ENCODE measurements at regions not wholly inside any gene's neighbourhood (a gene's known extent, or its start where the extent isn't known, plus 50 kb on each side); places are given as distances from the start of the nearest gene placed in this dataset.

GRCh38 chr18:38902796-38903195, 1337.2 kb upstream of the CELF4 start:
- no peaks in the 10 kb centered on the region for H3K36me3 ChIP-seq
- peaks cover 6% of the 10 kb centered on the region for H3K4me1 Mint-ChIP-seq
- H3K27ac ChIP-seq, result no peak overlapping the region
- no peak overlapping the region for H3K27ac Mint-ChIP-seq
- no peak for DNase-seq (ENCODE audit: low spot score)
- no peaks in the 10 kb centered on the region for H3K27me3 ChIP-seq
- no peaks in the 10 kb centered on the region for H3K4me1 ChIP-seq
- H4K20me1 ChIP-seq (ENCODE audit: low read depth), result no peaks in the 10 kb centered on the region
- H3K4me3 Mint-ChIP-seq, result no peak overlapping the region
- no peaks in the 10 kb centered on the region for H3K36me3 Mint-ChIP-seq
- no peaks in the 10 kb centered on the region for H3K79me2 ChIP-seq (ENCODE audit: low read depth)
- no peaks in the 10 kb centered on the region for H3K9me3 Mint-ChIP-seq
- peak overlapping the region; percentile 29 for H2AFZ ChIP-seq (replicated peaks)
- no peaks in the 10 kb centered on the region for H3K27me3 Mint-ChIP-seq (ENCODE audit: insufficient read depth, low read depth)
- H3K4me3 ChIP-seq, result no peak overlapping the region
- no peak for TF ChIP-seq CTCF (IDR thresholded peaks at IDR 0.05)
- TF ChIP-seq EZH2phosphoT487 (IDR thresholded peaks at IDR 0.05), result no peak
- TF ChIP-seq EZH2 (IDR thresholded peaks at IDR 0.05), result no peak
- no peaks in the 10 kb centered on the region for H3K9me3 ChIP-seq (ENCODE audit: low read depth)
- no peak overlapping the region for H3K4me2 ChIP-seq
- no peaks in the 10 kb centered on the region for H3F3A ChIP-seq (ENCODE audit: low read depth)
- no peak overlapping the region for H3K9ac ChIP-seq

- no peak overlapping the region for H3K9ac ChIP-seq
- H3K4me2 ChIP-seq, result no peak overlapping the region
- no peak overlapping the region for H3K27ac ChIP-seq
- H3K4me1 Mint-ChIP-seq, result peaks cover 6% of the 10 kb centered on the region
- H3K4me1 ChIP-seq, result no peaks in the 10 kb centered on the region
- H3K36me3 Mint-ChIP-seq, result no peaks in the 10 kb centered on the region
- H3K36me3 ChIP-seq, result no peaks in the 10 kb centered on the region
- H2AFZ ChIP-seq (replicated peaks), result no peak overlapping the region
- H3K9me3 Mint-ChIP-seq, result no peaks in the 10 kb centered on the region
- no peaks in the 10 kb centered on the region for H3K79me2 ChIP-seq (ENCODE audit: low read depth)
- no peaks in the 10 kb centered on the region for H4K20me1 ChIP-seq (ENCODE audit: low read depth)
- no peak for TF ChIP-seq EZH2phosphoT487 (IDR thresholded peaks at IDR 0.05)
- no peak for TF ChIP-seq EZH2 (IDR thresholded peaks at IDR 0.05)
- no peak for TF ChIP-seq CTCF (IDR thresholded peaks at IDR 0.05)
- H3K27me3 ChIP-seq, result no peaks in the 10 kb centered on the region
- H3K27ac Mint-ChIP-seq, result no peak overlapping the region
- no peak for DNase-seq (ENCODE audit: low spot score)
- H3K4me3 ChIP-seq, result no peak overlapping the region
- no peaks in the 10 kb centered on the region for H3K9me3 ChIP-seq (ENCODE audit: low read depth)
- H3K27me3 Mint-ChIP-seq (ENCODE audit: insufficient read depth, low read depth), result no peaks in the 10 kb centered on the region
- H3F3A ChIP-seq (ENCODE audit: low read depth), result no peaks in the 10 kb centered on the region
- no peak overlapping the region for H3K4me3 Mint-ChIP-seq
These were observed 1334.8 kb upstream of the CELF4 start for GRCh38 chr18:38900445-38900844.

GRCh38 chr18:38900031-38900430, 1334.4 kb upstream of the CELF4 start:
- no peaks in the 10 kb centered on the region for H3K79me2 ChIP-seq (ENCODE audit: low read depth)
- H3K4me3 ChIP-seq, result no peak overlapping the region
- H3K27me3 Mint-ChIP-seq (ENCODE audit: insufficient read depth, low read depth), result no peaks in the 10 kb centered on the region
- no peaks in the 10 kb centered on the region for H3K9me3 Mint-ChIP-seq
- no peak overlapping the region for H3K27ac ChIP-seq
- H3K9ac ChIP-seq, result no peak overlapping the region
- no peaks in the 10 kb centered on the region for H3K36me3 Mint-ChIP-seq
- no peak overlapping the region for H3K4me3 Mint-ChIP-seq
- H3K27me3 ChIP-seq, result no peaks in the 10 kb centered on the region
- H3F3A ChIP-seq (ENCODE audit: low read depth), result no peaks in the 10 kb centered on the region
- peaks cover 6% of the 10 kb centered on the region for H3K4me1 Mint-ChIP-seq
- H4K20me1 ChIP-seq (ENCODE audit: low read depth), result no peaks in the 10 kb centered on the region
- H3K36me3 ChIP-seq, result no peaks in the 10 kb centered on the region
- no peak overlapping the region for H3K27ac Mint-ChIP-seq
- H3K4me2 ChIP-seq, result no peak overlapping the region
- H3K4me1 ChIP-seq, result no peaks in the 10 kb centered on the region
- H3K9me3 ChIP-seq (ENCODE audit: low read depth), result no peaks in the 10 kb centered on the region
- DNase-seq (ENCODE audit: low spot score), result no peak
- H2AFZ ChIP-seq (replicated peaks), result no peak overlapping the region
- TF ChIP-seq EZH2 (IDR thresholded peaks at IDR 0.05), result no peak
- TF ChIP-seq EZH2phosphoT487 (IDR thresholded peaks at IDR 0.05), result no peak

- no peak overlapping the region for H3K27ac ChIP-seq
- DNase-seq (ENCODE audit: low spot score), result no peak
- TF ChIP-seq EZH2 (IDR thresholded peaks at IDR 0.05) (no peak), CTCF (IDR thresholded peaks at IDR 0.05) (no peak), EZH2phosphoT487 (IDR thresholded peaks at IDR 0.05) (no peak)
- no peaks in the 10 kb centered on the region for H3K79me2 ChIP-seq (ENCODE audit: low read depth)
- H3K4me3 Mint-ChIP-seq, result no peak overlapping the region
- no peak overlapping the region for H3K27ac Mint-ChIP-seq
- H3F3A ChIP-seq (ENCODE audit: low read depth), result no peaks in the 10 kb centered on the region
- H4K20me1 ChIP-seq (ENCODE audit: low read depth), result no peaks in the 10 kb centered on the region
- H3K9me3 Mint-ChIP-seq, result no peaks in the 10 kb centered on the region
- no peaks in the 10 kb centered on the region for H3K9me3 ChIP-seq (ENCODE audit: low read depth)
- H3K36me3 Mint-ChIP-seq, result no peaks in the 10 kb centered on the region
- no peaks in the 10 kb centered on the region for H3K4me1 ChIP-seq
- peaks cover 6% of the 10 kb centered on the region for H3K4me1 Mint-ChIP-seq
- no peak overlapping the region for H3K9ac ChIP-seq
- no peak overlapping the region for H2AFZ ChIP-seq (replicated peaks)
- no peaks in the 10 kb centered on the region for H3K27me3 ChIP-seq
- H3K27me3 Mint-ChIP-seq (ENCODE audit: insufficient read depth, low read depth), result no peaks in the 10 kb centered on the region
- H3K4me2 ChIP-seq, result no peak overlapping the region
- no peaks in the 10 kb centered on the region for H3K36me3 ChIP-seq
- H3K4me3 ChIP-seq, result no peak overlapping the region
These were observed 1333.7 kb upstream of the CELF4 start for GRCh38 chr18:38899252-38899651.
